ENCODE measurements at regions not wholly inside any gene's neighbourhood (a gene's known extent, or its start where the extent isn't known, plus 50 kb on each side); places are given as distances from the start of the nearest gene placed in this dataset.

DNA sequence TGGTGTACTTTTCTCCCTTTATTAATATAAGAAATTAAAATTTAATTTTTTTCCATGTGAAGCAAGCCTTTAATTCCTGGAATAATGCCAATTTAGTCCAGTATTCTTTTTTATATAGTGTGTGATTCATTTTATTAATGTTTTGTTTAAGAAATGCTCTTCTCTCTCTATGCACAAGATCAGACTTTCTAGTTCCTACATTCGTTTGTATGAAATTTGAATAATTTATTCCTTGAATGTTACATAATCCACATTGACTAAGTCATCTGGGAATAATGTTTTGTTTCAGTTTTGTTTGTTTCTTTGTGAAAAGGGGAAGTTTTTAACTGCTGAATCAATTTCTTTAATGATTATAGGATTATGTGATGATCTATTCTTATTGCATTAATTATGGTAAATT lies 181.4 kb upstream of the ID4 start:
- TF ChIP-seq POLR2A (IDR thresholded peaks at IDR 0.05) (no peak), POLR2AphosphoS5 (IDR thresholded peaks at IDR 0.05) (no peak)

Data from sigmoid colon (tissue), 4 donors.